WERI-Rb-1 (cell line): ENCODE measurements at regions not wholly inside any gene's neighbourhood (a gene's known extent, or its start where the extent isn't known, plus 50 kb on each side); places are given as distances from the start of the nearest gene placed in this dataset.
"Not testable (repeated sequence)": the region's sequence is repeated elsewhere in the genome, so short reads cannot be mapped to it uniquely, and the experiment has no call there.

ENCODE experiments used
- DNase-seq: peaks from one replicate; pipeline ENCODE4 v3.0.0-alpha.2; 2020
- H3K27ac ChIP-seq: fragments of 250-450 bp; sonication (Bioruptor Pico); 2 replicates; pipeline ENCODE4 v1.5.1; 2020; ENCODE audit warnings: mild to moderate bottlenecking, moderate library complexity
- H3K27me3 ChIP-seq: fragments of 250-450 bp; sonication (Bioruptor Pico); 2 replicates; pipeline ENCODE4 v1.5.1; 2021; ENCODE audit warnings: mild to moderate bottlenecking, low read depth, moderate library complexity; ENCODE audit not compliant: insufficient read depth, severe bottlenecking
- H3K36me3 ChIP-seq: fragments of 250-450 bp; sonication (Bioruptor Pico); 2 replicates; pipeline ENCODE4 v1.5.1; 2020; ENCODE audit warnings: mild to moderate bottlenecking, moderate library complexity
- H3K4me3 ChIP-seq: 2 replicates; pipeline ENCODE4 v1.5.1; 2011; ENCODE audit warnings: low read depth, mild to moderate bottlenecking, control low read depth, low read length
- H3K9me3 ChIP-seq: fragments of 250-450 bp; sonication (Bioruptor Pico); 2 replicates; pipeline ENCODE4 v1.5.1; 2021; ENCODE audit warnings: mild to moderate bottlenecking, moderate library complexity; ENCODE audit not compliant: severe bottlenecking
- TF ChIP-seq, protein P1 (sequence below): IDR thresholded peaks from 2 replicates; pipeline ENCODE4 v1.5.1; 2011; ENCODE audit warnings: low read depth, mild to moderate bottlenecking, control low read depth, inconsistent platforms, low read length

DNA sequence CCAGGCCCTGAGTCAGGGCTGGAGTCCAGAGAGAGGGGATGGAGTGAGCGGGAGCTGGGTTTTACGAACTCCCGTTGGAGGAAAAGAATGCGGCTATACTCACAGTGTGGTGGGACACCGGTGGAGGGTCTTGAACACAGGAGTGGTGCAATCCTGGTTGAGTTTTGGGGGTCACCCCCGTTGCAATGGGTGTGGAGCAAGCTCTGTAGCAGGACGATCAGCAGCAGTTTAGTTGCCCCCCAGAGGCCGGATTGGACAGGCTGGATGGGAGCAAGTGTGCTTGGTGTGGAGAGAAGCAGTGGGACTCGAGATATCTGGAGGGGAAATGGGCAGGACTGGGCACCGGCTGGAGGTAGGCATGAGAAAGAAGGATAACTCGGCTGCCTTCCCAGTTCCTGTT, 72.3 kb upstream of the TWIST2 start:
- no peak for DNase-seq
- H3K9me3 ChIP-seq, result peaks cover 2% of the 10 kb centered on the region
- TF ChIP-seq, protein P1, sequence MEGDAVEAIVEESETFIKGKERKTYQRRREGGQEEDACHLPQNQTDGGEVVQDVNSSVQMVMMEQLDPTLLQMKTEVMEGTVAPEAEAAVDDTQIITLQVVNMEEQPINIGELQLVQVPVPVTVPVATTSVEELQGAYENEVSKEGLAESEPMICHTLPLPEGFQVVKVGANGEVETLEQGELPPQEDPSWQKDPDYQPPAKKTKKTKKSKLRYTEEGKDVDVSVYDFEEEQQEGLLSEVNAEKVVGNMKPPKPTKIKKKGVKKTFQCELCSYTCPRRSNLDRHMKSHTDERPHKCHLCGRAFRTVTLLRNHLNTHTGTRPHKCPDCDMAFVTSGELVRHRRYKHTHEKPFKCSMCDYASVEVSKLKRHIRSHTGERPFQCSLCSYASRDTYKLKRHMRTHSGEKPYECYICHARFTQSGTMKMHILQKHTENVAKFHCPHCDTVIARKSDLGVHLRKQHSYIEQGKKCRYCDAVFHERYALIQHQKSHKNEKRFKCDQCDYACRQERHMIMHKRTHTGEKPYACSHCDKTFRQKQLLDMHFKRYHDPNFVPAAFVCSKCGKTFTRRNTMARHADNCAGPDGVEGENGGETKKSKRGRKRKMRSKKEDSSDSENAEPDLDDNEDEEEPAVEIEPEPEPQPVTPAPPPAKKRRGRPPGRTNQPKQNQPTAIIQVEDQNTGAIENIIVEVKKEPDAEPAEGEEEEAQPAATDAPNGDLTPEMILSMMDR, result no peak
- H3K4me3 ChIP-seq, result no peak overlapping the region
- H3K27me3 ChIP-seq, result peaks cover 78% of the 10 kb centered on the region
- H3K36me3 ChIP-seq, result no peaks in the 10 kb centered on the region
- H3K27ac ChIP-seq, result no peak overlapping the region

- no peak for DNase-seq
- no peak overlapping the region for H3K4me3 ChIP-seq
- no peak overlapping the region for H3K27ac ChIP-seq
- peaks cover 80% of the 10 kb centered on the region for H3K27me3 ChIP-seq
- H3K36me3 ChIP-seq, result no peaks in the 10 kb centered on the region
- H3K9me3 ChIP-seq, result peaks cover 5% of the 10 kb centered on the region
- TF ChIP-seq, protein P1, result no peak
Measured at GRCh38 chr2:238776003-238776760, 71.7 kb upstream of the TWIST2 start.

GRCh38 chr2:238776761-238777046, 71.2 kb upstream of the TWIST2 start:
- not testable (repeated sequence) for DNase-seq, H3K36me3 ChIP-seq, H3K27ac ChIP-seq, H3K4me3 ChIP-seq, H3K9me3 ChIP-seq
- H3K27me3 ChIP-seq, result peaks cover 80% of the 10 kb centered on the region

DNA sequence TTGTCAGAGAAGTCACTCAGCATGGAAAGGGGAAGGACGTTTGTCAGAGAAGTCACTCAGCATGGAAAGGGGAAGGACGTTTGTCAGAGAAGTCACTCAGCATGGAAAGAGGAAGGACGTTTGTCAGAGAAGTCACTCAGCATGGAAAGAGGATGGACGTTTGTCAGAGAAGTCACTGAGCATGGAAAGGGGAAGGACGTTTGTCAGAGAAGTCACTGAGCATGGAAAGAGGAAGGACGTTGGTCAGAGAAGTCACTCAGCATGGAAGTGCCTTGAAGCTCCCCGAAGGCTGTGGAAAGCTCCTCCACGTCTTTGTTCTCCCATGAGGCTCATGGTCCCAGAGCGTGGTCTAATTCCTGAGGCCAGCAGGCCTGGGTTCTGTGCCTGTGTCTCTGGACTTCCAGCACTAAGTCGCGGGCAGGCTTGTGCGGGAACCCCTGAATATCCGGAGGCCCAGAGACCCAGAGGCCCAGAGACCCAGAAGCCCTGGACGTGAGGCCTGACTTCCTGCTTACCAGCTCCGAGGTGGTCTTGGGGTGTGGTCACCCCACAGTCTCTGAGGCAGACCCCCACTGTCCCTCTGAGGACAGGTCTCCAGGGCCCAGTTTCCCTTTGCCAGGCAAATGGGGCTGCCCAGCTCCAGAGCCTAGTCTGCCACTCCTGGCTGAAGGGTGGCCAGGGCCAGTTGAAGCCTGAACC, 70.4 kb upstream of the TWIST2 start:
- Histone ChIP-seq H3K27me3 (peaks cover 80% of the 10 kb centered on the region), H3K4me3 (no peak overlapping the region), H3K9me3 (peaks cover 9% of the 10 kb centered on the region), H3K36me3 (no peaks in the 10 kb centered on the region), H3K27ac (no peak overlapping the region)
- no peak for DNase-seq
- TF ChIP-seq, protein P1, result no peak

DNA sequence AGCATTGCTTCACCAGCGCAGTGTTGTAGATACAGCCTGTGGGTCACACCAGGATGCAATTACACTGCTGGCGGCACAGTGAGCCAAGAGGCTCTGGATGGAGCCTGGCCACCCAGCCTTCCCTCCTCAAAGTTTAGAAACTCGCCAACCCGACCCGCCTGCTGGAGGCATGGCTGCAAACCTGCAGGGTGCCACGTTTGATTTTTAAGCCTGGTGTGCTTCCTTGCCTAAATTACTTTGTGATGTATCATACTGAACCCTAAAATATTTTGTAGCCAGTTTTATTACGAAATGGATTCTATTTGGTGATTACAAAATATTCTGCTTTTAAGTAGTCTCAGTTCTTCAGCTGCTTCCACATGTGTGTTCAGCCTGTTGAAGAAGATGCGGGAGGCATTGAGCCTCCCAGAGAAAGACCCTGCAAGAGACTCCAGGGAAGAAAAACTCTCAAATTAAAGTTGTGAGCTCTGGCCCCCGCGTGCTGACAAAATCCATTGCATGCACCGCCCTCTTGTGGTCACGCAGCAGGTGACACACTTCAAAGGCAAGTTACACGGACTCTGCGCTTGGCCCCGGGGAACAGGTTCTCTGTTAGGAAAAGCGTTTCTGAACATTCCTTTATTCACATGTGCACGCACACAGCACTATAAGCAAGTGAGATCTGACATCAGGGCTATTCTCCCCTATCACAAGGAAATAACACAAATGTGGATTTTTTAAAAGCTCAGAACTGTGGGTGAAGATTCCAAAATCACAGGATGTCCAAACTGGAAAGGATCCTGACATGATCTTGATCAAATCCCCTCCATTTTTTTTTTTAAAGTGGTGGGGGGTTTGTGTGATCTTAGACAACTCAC, 63.0 kb upstream of the TWIST2 start:
- Histone ChIP-seq H3K36me3 (no peaks in the 10 kb centered on the region), H3K27ac (no peak overlapping the region), H3K27me3 (peaks cover 86% of the 10 kb centered on the region), H3K4me3 (no peak overlapping the region), H3K9me3 (peaks cover 9% of the 10 kb centered on the region)
- DNase-seq, result peak; percentile 37
- TF ChIP-seq, protein P1, result peak; percentile 84

DNA sequence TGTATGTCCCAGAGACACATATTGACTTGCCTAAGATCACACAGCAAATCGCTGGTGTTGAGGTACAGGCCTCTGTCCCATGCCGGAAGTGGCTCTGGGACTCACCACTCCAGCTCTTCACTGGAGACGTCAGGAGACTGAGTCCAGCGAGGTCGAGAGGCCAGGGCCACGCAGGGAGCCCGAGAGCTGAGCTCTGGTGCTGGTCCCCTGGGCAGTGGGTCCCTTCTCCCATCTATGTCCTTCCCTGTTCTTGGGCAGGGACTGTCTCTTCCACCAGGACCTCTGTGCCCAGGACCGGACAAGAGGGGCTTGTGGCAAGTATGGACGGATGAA, 62.4 kb upstream of the TWIST2 start:
- no peak overlapping the region for H3K27ac ChIP-seq
- TF ChIP-seq, protein P1, result no peak
- H3K9me3 ChIP-seq, result peaks cover 9% of the 10 kb centered on the region
- H3K36me3 ChIP-seq, result no peaks in the 10 kb centered on the region
- no peak for DNase-seq
- peaks cover 92% of the 10 kb centered on the region for H3K27me3 ChIP-seq
- no peak overlapping the region for H3K4me3 ChIP-seq
